ENCODE measurements at regions not wholly inside any gene's neighbourhood (a gene's known extent, or its start where the extent isn't known, plus 50 kb on each side); places are given as distances from the start of the nearest gene placed in this dataset.

DNA sequence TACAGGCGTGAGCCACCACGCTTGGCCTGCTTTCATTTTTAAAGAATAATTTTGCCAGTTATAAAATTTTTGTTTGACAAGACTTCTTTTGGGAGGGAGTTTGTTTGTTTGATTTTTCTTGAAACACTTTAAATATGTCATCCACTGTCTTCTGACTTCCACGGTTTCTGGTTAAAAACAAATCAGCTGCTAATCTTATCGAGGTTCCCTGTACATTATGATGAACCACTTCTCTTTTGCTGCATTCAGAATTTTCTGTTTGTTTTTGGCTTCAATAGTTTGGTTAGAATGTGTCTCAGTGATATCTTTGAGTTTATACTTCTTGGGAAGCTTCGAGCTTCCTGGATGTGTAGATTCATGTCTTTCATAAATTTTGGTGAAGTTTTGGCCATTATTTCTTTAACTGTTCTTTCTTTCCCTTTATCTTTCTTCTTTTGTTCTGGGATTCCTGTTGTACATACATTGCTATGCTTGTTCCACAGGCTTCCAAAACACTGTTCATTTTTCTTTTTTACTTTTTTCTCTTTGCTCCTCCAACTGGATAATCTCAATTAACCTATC lies 60.8 kb downstream of the MSX2 start:
- DNase-seq (ENCODE audit: extremely low read depth, low read depth), result no peak
- TF ChIP-seq, protein P1, sequence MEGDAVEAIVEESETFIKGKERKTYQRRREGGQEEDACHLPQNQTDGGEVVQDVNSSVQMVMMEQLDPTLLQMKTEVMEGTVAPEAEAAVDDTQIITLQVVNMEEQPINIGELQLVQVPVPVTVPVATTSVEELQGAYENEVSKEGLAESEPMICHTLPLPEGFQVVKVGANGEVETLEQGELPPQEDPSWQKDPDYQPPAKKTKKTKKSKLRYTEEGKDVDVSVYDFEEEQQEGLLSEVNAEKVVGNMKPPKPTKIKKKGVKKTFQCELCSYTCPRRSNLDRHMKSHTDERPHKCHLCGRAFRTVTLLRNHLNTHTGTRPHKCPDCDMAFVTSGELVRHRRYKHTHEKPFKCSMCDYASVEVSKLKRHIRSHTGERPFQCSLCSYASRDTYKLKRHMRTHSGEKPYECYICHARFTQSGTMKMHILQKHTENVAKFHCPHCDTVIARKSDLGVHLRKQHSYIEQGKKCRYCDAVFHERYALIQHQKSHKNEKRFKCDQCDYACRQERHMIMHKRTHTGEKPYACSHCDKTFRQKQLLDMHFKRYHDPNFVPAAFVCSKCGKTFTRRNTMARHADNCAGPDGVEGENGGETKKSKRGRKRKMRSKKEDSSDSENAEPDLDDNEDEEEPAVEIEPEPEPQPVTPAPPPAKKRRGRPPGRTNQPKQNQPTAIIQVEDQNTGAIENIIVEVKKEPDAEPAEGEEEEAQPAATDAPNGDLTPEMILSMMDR (IDR thresholded peaks at IDR 0.05; ENCODE audit: low read depth, low read length), result no peak

All from AG09319 (cell line).